GM18508 (cell line): ENCODE measurements at regions not wholly inside any gene's neighbourhood (a gene's known extent, or its start where the extent isn't known, plus 50 kb on each side); places are given as distances from the start of the nearest gene placed in this dataset.

Source experiments
- ATAC-seq: cut with Tn5 transposase; IDR thresholded peaks from one replicate; pipeline ENCODE4 v1.9.1; 2021; ENCODE audit warnings: moderate number of reproducible peaks; ENCODE audit not compliant: insufficient read depth, unreplicated experiment

DNA sequence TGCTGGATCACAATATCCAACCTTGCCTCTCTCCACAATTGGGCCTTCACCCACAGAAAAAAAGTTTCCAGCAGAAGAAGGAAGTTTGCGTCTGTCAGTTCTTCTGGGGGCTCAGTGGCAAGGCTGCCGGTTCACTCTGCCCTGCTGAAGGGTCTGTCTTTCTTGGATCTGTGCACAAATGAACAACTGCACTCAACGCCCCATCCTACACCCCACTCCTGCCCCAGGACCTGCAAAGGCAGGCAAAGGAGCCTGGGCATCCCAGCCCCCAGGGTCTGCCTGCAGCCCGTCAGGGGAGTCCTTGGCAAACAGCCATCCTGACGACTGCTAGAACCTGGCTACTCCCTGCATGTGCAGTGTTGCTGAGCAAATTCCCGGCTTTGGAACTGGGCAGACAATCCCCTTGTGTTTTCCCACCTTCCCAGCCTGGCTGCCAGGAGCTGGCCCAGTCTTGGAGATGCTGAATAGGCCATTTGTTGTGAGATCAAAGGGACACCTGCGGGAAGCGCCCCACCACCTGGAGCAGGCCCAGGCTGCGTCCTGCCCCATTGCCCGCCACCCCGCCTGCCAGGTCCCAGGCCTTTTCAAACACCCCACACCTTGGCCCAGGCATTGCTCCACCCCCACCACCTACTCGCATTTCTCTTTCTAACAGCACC lies 311.9 kb downstream of the BCL11B start:
- ATAC-seq = no peak

DNA sequence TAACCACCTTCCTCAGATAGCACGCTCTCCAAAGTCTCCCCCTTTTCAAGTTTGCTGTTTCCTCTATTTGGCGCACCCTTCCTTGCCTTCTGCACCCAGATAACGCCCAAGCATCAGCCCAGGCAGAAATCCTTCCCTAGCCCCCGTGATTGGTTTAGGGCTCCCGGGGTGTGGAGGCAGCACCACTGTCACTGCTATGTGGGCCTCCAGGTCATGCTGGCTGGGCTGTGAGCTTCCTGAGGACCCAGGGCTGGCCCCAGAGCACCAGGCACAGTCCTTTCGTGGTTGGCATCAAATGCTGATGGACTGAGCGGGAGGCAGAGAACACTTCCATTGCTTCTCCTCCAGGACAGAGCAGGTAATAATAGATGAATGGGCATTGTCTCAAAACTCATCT lies 311.4 kb downstream of the BCL11B start:
- no peak for ATAC-seq

- no peak for ATAC-seq
Observed at GRCh38 chr14:98961191-98961590, 310.8 kb downstream of the BCL11B start.

GRCh38 chr14:98962118-98962517 lies 309.9 kb downstream of the BCL11B start:
- no peak for ATAC-seq

- no peak for ATAC-seq
Observed at GRCh38 chr14:98963610-98964009, 308.4 kb downstream of the BCL11B start.

DNA sequence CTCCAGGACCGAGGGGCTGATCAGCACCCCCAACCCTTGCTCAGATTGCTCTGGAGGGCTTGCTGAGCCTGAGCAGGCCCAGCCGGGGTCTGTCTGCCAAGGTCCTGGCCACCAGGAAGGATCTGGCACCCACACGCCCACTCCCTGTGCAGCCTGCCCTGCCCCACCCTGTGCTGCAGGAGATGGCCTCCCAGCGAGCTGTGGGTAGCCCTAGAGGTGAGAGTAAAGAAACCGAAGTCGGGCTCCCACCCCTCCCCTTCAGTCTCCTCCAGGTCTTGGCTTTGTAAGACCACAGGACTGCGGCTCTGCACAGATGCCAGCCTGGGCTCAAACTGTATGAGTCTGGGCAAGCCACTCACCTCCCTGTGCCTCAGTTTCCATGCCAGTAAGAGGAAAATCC lies 307.8 kb downstream of the BCL11B start:
- ATAC-seq = no peak

- ATAC-seq = no peak
Observed at GRCh38 chr14:98965076-98965475, 306.9 kb downstream of the BCL11B start.

DNA sequence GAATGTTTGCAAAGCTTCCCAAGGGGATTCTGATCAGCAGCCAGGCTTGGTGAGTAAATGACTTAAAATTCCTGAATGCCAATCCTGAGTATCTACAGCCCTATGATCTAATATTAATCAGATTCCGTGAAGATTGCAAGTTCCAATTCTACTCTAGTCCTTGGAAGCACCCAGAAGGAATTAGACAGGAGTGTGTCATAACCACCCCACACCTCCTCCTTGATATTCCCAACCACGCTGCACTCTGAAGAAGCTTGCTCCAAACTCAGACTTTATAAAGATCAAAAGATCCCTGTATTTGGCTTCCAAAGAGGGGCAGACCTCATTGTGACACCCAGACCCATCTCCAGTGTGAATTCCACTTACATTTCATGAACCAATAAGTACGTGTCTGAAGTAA lies 306.0 kb downstream of the BCL11B start:
- no peak for ATAC-seq

DNA sequence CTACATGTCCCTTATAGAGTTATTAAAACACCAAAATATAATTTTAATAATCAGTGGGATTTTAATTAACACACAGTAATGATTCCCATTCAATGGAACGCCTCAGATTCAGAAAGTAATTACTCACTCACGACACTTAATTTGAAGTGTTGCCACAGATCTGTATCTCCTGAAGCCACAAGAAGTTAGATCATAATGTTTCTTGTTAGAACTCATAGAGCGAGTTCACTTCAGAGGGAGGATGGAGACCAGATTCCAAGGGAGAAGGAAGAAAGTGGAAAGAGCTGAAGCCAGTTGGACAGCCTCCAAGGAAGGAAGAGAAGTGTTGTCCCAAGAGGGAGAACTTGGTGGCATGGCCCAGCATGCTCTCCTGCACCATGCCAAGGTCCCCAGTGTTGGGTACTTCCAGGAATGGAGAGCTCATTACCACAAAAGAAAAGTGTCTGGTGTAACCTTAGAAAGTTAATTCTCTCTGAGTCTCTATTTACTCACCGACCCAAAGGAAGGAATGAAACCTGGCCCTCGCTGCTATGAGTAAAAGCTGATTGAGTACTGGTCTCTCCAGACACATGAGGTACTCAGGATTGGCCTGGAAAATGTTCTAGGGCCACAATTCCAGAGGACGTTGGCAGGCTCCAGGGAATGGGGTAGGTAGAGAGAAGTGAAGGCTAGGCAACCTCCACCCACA lies 305.4 kb downstream of the BCL11B start:
- no peak for ATAC-seq

- no peak for ATAC-seq
Observed at GRCh38 chr14:98974113-98974512, 297.9 kb downstream of the BCL11B start.

GRCh38 chr14:98976271-98976670 lies 295.7 kb downstream of the BCL11B start:
- ATAC-seq = no peak

DNA sequence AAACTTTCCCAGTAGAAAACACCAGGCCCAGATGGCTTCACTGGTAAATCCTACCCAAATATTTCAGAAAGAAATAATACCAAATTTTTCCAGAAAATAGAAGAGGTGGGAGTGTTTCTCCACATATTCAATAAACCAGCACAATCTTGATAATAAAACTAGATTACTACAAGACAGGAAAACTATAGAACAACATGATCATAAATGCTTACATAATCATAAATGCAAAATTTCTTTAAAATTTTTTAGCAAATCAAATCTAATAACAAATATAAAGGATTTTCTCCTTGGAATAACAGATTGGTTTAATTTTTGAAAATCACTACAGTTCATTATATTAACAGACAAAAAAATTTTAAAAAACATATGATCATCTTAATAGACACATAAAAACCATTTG lies 294.5 kb downstream of the BCL11B start:
- ATAC-seq = no peak

DNA sequence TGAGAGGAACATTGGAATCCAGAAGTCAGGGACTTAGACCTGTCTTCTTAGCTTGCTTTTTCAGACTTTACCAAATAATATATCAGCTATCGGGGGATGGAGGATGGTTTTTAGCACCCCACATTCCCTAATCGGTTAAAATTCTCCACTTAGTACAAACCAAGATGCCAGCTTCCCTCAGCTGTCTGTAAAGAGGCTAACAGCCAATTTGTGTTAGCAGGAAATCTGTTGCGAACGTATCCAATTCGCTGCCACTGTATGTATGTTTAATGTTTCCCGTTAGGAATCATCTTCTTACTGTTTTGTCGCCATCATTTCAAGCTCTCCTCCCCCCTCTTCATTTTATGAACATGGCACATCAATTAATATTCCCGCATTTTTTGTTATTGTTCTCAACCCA lies 289.0 kb downstream of the BCL11B start:
- no peak for ATAC-seq

- no peak for ATAC-seq
Observed at GRCh38 chr14:98984027-98984718, 287.8 kb downstream of the BCL11B start.

DNA sequence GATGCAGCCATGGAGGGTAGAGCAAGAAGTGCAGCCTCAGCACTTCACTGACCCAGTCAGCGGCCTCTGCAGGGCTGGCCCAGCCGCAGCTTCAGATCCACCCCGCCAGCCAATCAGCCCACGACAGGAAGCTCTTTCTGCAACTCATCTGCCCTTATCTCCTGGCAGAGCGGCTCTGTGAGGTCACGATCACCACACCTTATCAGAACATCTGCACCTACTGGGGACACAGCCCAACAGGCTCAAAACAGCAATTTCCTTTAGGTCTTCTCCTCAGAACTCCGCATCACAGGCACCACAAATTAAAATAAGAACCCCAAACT lies 287.3 kb downstream of the BCL11B start:
- ATAC-seq = no peak

GRCh38 chr14:98993818-98994217 lies 278.2 kb downstream of the BCL11B start:
- no peak for ATAC-seq

DNA sequence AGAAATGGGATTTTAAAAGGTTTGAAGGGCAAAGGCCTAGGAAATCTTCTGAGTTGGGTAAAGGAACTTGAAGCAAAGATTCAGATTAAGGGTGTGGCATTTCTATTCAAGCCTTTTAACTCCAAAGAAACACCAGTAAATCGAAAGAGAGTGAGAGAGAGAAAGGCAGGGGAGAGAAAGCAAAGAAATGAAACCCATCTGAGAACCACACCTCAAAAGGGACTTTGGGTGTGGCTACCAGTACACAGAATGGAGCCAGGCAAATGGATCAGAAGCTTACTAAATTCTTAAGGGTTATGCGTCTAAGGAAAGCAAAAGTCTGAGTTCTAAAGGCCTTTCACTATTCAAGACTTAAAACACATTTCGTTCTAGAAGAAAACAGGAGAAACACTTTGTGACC lies 277.4 kb downstream of the BCL11B start:
- no peak for ATAC-seq

GRCh38 chr14:98997526-98998205 lies 274.3 kb downstream of the BCL11B start:
- no peak for ATAC-seq

- ATAC-seq = no peak
Observed at GRCh38 chr14:98999345-98999744, 272.7 kb downstream of the BCL11B start.

DNA sequence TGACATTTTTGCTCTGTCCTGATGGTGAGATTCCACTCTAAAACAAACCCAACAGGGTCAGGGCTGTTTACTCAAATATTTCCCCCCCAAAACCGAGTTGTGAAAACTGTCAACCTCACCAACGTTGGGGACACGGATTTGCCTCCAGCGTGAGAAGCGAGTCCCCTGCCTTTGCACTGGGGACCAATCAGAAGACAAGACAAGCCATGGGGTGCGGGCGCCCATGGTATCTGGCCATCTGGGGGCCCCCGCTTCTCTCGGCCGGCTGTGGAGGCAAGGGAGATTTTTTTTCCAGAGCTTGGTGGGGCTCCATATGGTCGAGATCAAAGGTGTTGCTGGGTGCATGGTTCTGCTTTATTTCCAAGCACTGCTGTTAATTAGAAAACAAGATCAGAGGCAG lies 272.1 kb downstream of the BCL11B start:
- ATAC-seq = no peak

- ATAC-seq = no peak
Observed at GRCh38 chr14:99001241-99001640, 270.8 kb downstream of the BCL11B start.
